ENCODE measurements at regions not wholly inside any gene's neighbourhood (a gene's known extent, or its start where the extent isn't known, plus 50 kb on each side); places are given as distances from the start of the nearest gene placed in this dataset.

DNA sequence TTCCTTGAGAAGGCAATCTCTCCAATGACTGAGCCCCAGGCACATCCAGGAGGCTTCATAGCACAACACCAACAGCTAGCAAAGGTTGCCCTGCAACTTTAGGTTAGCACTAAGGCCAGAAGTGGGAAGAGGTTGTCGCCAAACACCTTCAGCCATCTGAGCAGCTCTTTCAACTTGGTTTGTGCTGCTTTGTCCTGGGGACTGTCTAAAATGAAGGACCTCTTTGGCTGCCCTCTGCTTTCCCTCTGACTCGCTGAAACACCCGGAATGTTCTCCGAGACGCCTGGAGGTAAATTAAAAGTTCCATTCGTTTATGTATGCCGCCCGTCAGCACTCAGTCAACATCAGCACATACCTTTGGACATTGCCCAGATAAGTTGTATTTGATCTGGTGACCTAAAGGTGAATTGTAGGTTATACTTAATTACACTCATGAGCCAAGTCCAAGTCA, 121.2 kb upstream of the NR2F2 start (continued):
- TF ChIP-seq TAF1 (CRISPR knock-in tag; IDR thresholded peaks at IDR 0.05) = 0 out of 2 replicates have a peak, but pooled peaks have one; percentile 26
- TF ChIP-seq, protein P1, sequence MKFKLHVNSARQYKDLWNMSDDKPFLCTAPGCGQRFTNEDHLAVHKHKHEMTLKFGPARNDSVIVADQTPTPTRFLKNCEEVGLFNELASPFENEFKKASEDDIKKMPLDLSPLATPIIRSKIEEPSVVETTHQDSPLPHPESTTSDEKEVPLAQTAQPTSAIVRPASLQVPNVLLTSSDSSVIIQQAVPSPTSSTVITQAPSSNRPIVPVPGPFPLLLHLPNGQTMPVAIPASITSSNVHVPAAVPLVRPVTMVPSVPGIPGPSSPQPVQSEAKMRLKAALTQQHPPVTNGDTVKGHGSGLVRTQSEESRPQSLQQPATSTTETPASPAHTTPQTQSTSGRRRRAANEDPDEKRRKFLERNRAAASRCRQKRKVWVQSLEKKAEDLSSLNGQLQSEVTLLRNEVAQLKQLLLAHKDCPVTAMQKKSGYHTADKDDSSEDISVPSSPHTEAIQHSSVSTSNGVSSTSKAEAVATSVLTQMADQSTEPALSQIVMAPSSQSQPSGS (CRISPR knock-in tag; IDR thresholded peaks at IDR 0.05) = peak; percentile 70
- peak; percentile 21; the same call in 1 of the 2 replicates for TF ChIP-seq STAG1 (CRISPR knock-in tag; IDR thresholded peaks at IDR 0.05)
- TF ChIP-seq, protein P2, sequence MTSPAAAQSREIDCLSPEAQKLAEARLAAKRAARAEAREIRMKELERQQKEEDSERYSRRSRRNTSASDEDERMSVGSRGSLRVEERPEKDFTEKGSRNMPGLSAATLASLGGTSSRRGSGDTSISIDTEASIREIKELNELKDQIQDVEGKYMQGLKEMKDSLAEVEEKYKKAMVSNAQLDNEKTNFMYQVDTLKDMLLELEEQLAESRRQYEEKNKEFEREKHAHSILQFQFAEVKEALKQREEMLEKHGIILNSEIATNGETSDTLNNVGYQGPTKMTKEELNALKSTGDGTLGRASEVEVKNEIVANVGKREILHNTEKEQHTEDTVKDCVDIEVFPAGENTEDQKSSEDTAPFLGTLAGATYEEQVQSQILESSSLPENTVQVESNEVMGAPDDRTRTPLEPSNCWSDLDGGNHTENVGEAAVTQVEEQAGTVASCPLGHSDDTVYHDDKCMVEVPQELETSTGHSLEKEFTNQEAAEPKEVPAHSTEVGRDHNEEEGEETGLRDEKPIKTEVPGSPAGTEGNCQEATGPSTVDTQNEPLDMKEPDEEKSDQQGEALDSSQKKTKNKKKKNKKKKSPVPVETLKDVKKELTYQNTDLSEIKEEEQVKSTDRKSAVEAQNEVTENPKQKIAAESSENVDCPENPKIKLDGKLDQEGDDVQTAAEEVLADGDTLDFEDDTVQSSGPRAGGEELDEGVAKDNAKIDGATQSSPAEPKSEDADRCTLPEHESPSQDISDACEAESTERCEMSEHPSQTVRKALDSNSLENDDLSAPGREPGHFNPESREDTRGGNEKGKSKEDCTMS (CRISPR knock-in tag; conservative IDR thresholded peaks at IDR 0.05) = no peak
- TF ChIP-seq DMAP1 (CRISPR knock-in tag; IDR thresholded peaks at IDR 0.05) = 0 out of 2 replicates have a peak, but pooled peaks have one; percentile 45
- TF ChIP-seq, protein P3, sequence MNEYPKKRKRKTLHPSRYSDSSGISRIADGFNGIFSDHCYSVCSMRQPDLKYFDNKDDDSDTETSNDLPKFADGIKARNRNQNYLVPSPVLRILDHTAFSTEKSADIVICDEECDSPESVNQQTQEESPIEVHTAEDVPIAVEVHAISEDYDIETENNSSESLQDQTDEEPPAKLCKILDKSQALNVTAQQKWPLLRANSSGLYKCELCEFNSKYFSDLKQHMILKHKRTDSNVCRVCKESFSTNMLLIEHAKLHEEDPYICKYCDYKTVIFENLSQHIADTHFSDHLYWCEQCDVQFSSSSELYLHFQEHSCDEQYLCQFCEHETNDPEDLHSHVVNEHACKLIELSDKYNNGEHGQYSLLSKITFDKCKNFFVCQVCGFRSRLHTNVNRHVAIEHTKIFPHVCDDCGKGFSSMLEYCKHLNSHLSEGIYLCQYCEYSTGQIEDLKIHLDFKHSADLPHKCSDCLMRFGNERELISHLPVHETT (CRISPR knock-in tag; conservative IDR thresholded peaks at IDR 0.05) = no peak
- peak in 1 of 2 experiments; percentile 94; a peak in 2 of 4 replicates for TF ChIP-seq NR2F1 (CRISPR knock-in tag; IDR thresholded peaks at IDR 0.05)
- TF ChIP-seq PITX1 (CRISPR knock-in tag; IDR thresholded peaks at IDR 0.05) = no peak; the same call in 1 of the 2 replicates
- peak; percentile 62; the same call in 1 of the 2 replicates for TF ChIP-seq RXRB (CRISPR knock-in tag; IDR thresholded peaks at IDR 0.05; ENCODE audit: borderline replicate concordance)
- peak; percentile 46; the same call in 1 of the 2 replicates for TF ChIP-seq CREM (IDR thresholded peaks at IDR 0.05)
- TF ChIP-seq CREM (CRISPR knock-in tag; IDR thresholded peaks at IDR 0.05) = no peak
- peak; percentile 71; the same call in 1 of the 2 replicates for TF ChIP-seq HHEX (CRISPR knock-in tag; IDR thresholded peaks at IDR 0.05)
- no peak for TF ChIP-seq CREB1 (IDR thresholded peaks at IDR 0.05)
- peak; percentile 40 for TF ChIP-seq CREB1 (CRISPR knock-in tag; IDR thresholded peaks at IDR 0.05)
- no peak for TF ChIP-seq GPN1 (CRISPR knock-in tag; IDR thresholded peaks at IDR 0.05; ENCODE audit: borderline replicate concordance)
- no peak for TF ChIP-seq MEIS2 (CRISPR knock-in tag; IDR thresholded peaks at IDR 0.05)
- no peak for TF ChIP-seq SIN3B (IDR thresholded peaks at IDR 0.05; ENCODE audit: low read length)
- no peak for TF ChIP-seq REL (CRISPR knock-in tag; conservative IDR thresholded peaks at IDR 0.05)
- TF ChIP-seq ZNF724P (CRISPR knock-in tag; IDR thresholded peaks at IDR 0.05; ENCODE audit: borderline replicate concordance) = no peak
- TF ChIP-seq NFIC (IDR thresholded peaks at IDR 0.05; ENCODE audit: low read length) = peak; percentile 75; the same call in 1 of the 2 replicates
- no peak for TF ChIP-seq ZKSCAN1 (IDR thresholded peaks at IDR 0.05; ENCODE audit: low read length)
- TF ChIP-seq HMG20B (CRISPR knock-in tag; conservative IDR thresholded peaks at IDR 0.05) = peak; percentile 39; the same call in 1 of the 2 replicates
- TF ChIP-seq, protein P4, sequence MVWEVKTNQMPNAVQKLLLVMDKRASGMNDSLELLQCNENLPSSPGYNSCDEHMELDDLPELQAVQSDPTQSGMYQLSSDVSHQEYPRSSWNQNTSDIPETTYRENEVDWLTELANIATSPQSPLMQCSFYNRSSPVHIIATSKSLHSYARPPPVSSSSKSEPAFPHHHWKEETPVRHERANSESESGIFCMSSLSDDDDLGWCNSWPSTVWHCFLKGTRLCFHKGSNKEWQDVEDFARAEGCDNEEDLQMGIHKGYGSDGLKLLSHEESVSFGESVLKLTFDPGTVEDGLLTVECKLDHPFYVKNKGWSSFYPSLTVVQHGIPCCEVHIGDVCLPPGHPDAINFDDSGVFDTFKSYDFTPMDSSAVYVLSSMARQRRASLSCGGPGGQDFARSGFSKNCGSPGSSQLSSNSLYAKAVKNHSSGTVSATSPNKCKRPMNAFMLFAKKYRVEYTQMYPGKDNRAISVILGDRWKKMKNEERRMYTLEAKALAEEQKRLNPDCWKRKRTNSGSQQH (CRISPR knock-in tag; IDR thresholded peaks at IDR 0.05; ENCODE audit: low read depth) = no peak
